IMR-90 (cell line): ENCODE measurements at regions not wholly inside any gene's neighbourhood (a gene's known extent, or its start where the extent isn't known, plus 50 kb on each side); places are given as distances from the start of the nearest gene placed in this dataset.

Source experiments
- ATAC-seq: fragments of 200-7000 bp; cut with Tn5 transposase; 2 replicates; pipeline ENCODE4 v1.9.1; 2020; ENCODE audit warnings: low read depth, mild to moderate bottlenecking, moderate library complexity
- BruUV-seq: library from RNA; stranded (reverse); fragments of 400-500 nt; replicated peaks from 2 replicates; lab custom pipeline; 2021; lab: Mats Ljungman, UMichigan
- CTCF ChIA-PET: fragments of 300-600 bp; formaldehyde crosslinking; extraction: SDS; loops from one replicate; lab custom pipeline; 2021; ENCODE audit warnings: antibody characterized with exemption; lab: Yijun Ruan, JAX
- POLR2A ChIA-PET: fragments of 300-600 bp; sonication (Branson Sonifier 250); formaldehyde crosslinking; loops from one replicate; lab custom pipeline; 2022; ENCODE audit warnings: antibody characterized with exemption; ENCODE audit not compliant: unreplicated experiment; lab: Charles Lee
- DNase-seq: peaks from one replicate; pipeline ENCODE4 v3.0.0; 2013
- H2AFZ ChIP-seq: replicated peaks from 2 replicates; pipeline ENCODE3; 2013; ENCODE audit warnings: low read length, mild to moderate bottlenecking; ENCODE audit not compliant: poor library complexity
- H2AK5ac ChIP-seq: 2 replicates; pipeline ENCODE4 v1.6.1; 2013; ENCODE audit warnings: low read depth, low read length, inconsistent platforms
- H2AK9ac ChIP-seq: replicated peaks from 2 replicates; pipeline ENCODE3; 2013; ENCODE audit warnings: mild to moderate bottlenecking, low read depth, low read length, moderate library complexity; ENCODE audit not compliant: poor library complexity
- H2BK120ac ChIP-seq: 2 replicates; pipeline ENCODE4 v1.6.1; 2013; ENCODE audit warnings: low read depth, low read length, inconsistent platforms
- H2BK15ac ChIP-seq: 3 replicates; pipeline ENCODE4 v1.6.1; 2013; ENCODE audit warnings: low read depth, low read length, inconsistent platforms
- H2BK20ac ChIP-seq: 2 replicates; pipeline ENCODE4 v1.6.1; 2013; ENCODE audit warnings: low read depth, mild to moderate bottlenecking, inconsistent platforms, low read length, moderate library complexity
- H2BK5ac ChIP-seq: 2 replicates; pipeline ENCODE4 v1.6.1; 2013; ENCODE audit warnings: mild to moderate bottlenecking, low read depth, low read length, inconsistent platforms; ENCODE audit not compliant: poor library complexity, severe bottlenecking
- H3K14ac ChIP-seq: replicated peaks from 2 replicates; pipeline ENCODE4 v1.6.1; 2013; ENCODE audit warnings: low read depth, low read length, inconsistent platforms
- H3K18ac ChIP-seq: 2 replicates; pipeline ENCODE4 v1.6.1; 2013; ENCODE audit warnings: low read depth, low read length, control low read depth
- H3K23ac ChIP-seq: 2 replicates; pipeline ENCODE4 v1.6.1; 2013; ENCODE audit warnings: low read depth, low read length, inconsistent platforms
- H3K27ac ChIP-seq: 2 replicates; pipeline ENCODE4 v1.5.1; 2013; ENCODE audit warnings: mild to moderate bottlenecking, control low read depth, low read length; ENCODE audit not compliant: insufficient read depth
- H3K27me3 ChIP-seq: 2 replicates; pipeline ENCODE4 v1.6.1; 2013; ENCODE audit warnings: low read length; ENCODE audit not compliant: control insufficient read depth, insufficient read depth
- H3K36me3 ChIP-seq: 2 replicates; pipeline ENCODE4 v1.6.1; 2013; ENCODE audit warnings: low read length, mixed read lengths; ENCODE audit not compliant: control insufficient read depth, insufficient read depth
- H3K4ac ChIP-seq: 2 replicates; pipeline ENCODE4 v1.6.1; 2013; ENCODE audit warnings: low read depth, low read length, inconsistent platforms
- H3K4me1 ChIP-seq: 2 replicates; pipeline ENCODE4 v1.6.1; 2013; ENCODE audit warnings: low read length, mixed read lengths; ENCODE audit not compliant: control insufficient read depth, insufficient read depth
- H3K4me2 ChIP-seq: 2 replicates; pipeline ENCODE4 v1.6.1; 2013; ENCODE audit warnings: low read depth, mild to moderate bottlenecking, control low read depth, low read length, moderate library complexity
- H3K4me3 ChIP-seq: 2 replicates; pipeline ENCODE4 v1.5.1; 2013; ENCODE audit warnings: low read depth, mild to moderate bottlenecking, control low read depth, low read length, moderate library complexity; ENCODE audit not compliant: insufficient read depth
- H3K56ac ChIP-seq: 2 replicates; pipeline ENCODE4 v1.6.1; 2013; ENCODE audit warnings: low read length, inconsistent platforms; ENCODE audit not compliant: insufficient read depth; ENCODE audit errors: extremely low read depth
- H3K79me1 ChIP-seq, 2 experiments: 2 replicates each; pipeline ENCODE4 v1.6.1; 2013; ENCODE audit warnings: low read length in 2 of 2, inconsistent platforms in 1 of 2, low read depth in 1 of 2
- H3K9ac ChIP-seq: 2 replicates; pipeline ENCODE4 v1.6.1; 2013; ENCODE audit warnings: low read depth, low read length, control low read depth
- H3K9me1 ChIP-seq: 2 replicates; pipeline ENCODE4 v1.6.1; 2013; ENCODE audit warnings: low read length, inconsistent platforms; ENCODE audit not compliant: insufficient read depth
- H3K9me3 ChIP-seq: 2 replicates; pipeline ENCODE4 v1.6.1; 2013; ENCODE audit warnings: low read length; ENCODE audit not compliant: control insufficient read depth, insufficient read depth
- H4K20me1 ChIP-seq: 2 replicates; pipeline ENCODE4 v1.6.1; 2013; ENCODE audit warnings: low read length, inconsistent platforms; ENCODE audit not compliant: insufficient read depth
- H4K5ac ChIP-seq: 2 replicates; pipeline ENCODE4 v1.6.1; 2013; ENCODE audit warnings: mild to moderate bottlenecking, low read depth, low read length, control low read depth
- H4K8ac ChIP-seq, 2 experiments: 2 replicates each; pipeline ENCODE4 v1.6.1; 2013; ENCODE audit warnings: low read depth in 2 of 2, low read length in 2 of 2, control low read depth in 1 of 2, inconsistent platforms in 1 of 2
- H4K91ac ChIP-seq: 2 replicates; pipeline ENCODE4 v1.6.1; 2013; ENCODE audit warnings: low read depth, low read length, inconsistent platforms; ENCODE audit not compliant: insufficient read depth
- BHLHE40 ChIP-seq: fragments of 150-350 bp; IDR thresholded peaks from 2 replicates; pipeline ENCODE4 v1.6.1; 2016; ENCODE audit warnings: mild to moderate bottlenecking, low read depth, low read length
- CEBPB ChIP-seq: IDR thresholded peaks from 2 replicates; pipeline ENCODE4 v1.6.1; 2012; ENCODE audit warnings: low read depth, low read length, improper control_type of control experiment
- CHD1 ChIP-seq: IDR thresholded peaks from 2 replicates; pipeline ENCODE4 v1.6.1; 2012; ENCODE audit warnings: low read depth, low read length, improper control_type of control experiment
- CTCF ChIP-seq: conservative IDR thresholded peaks from 2 replicates; pipeline ENCODE4 v1.5.1; 2012; ENCODE audit warnings: mild to moderate bottlenecking, low read depth, low read length, improper control_type of control experiment
- FOS ChIP-seq: fragments of 150-350 bp; IDR thresholded peaks from 2 replicates; pipeline ENCODE4 v1.6.1; 2016; ENCODE audit warnings: low read depth, low read length
- MAFK ChIP-seq: IDR thresholded peaks from 2 replicates; pipeline ENCODE4 v1.6.1; 2012; ENCODE audit warnings: low read depth, low read length, improper control_type of control experiment
- MAZ ChIP-seq: IDR thresholded peaks from 2 replicates; pipeline ENCODE4 v1.6.1; 2012; ENCODE audit warnings: low read depth, mild to moderate bottlenecking, low read length, improper control_type of control experiment, moderate library complexity, borderline replicate concordance
- MXI1 ChIP-seq: IDR thresholded peaks from 2 replicates; pipeline ENCODE4 v1.6.1; 2012; ENCODE audit warnings: low read depth, mild to moderate bottlenecking, low read length, moderate library complexity, borderline replicate concordance
- NFE2L2 ChIP-seq: fragments of 150-350 bp; IDR thresholded peaks from 2 replicates; pipeline ENCODE4 v1.6.1; 2016; ENCODE audit warnings: low read depth, mild to moderate bottlenecking, low read length
- POLR2A ChIP-seq: IDR thresholded peaks from 2 replicates; pipeline ENCODE4 v1.6.1; 2012; ENCODE audit warnings: mild to moderate bottlenecking, low read depth, low read length
- RAD21 ChIP-seq: IDR thresholded peaks from 2 replicates; pipeline ENCODE4 v1.6.1; 2012; ENCODE audit warnings: low read length, improper control_type of control experiment
- RCOR1 ChIP-seq: IDR thresholded peaks from 2 replicates; pipeline ENCODE4 v1.6.1; 2012; ENCODE audit warnings: mild to moderate bottlenecking, low read length, improper control_type of control experiment; ENCODE audit not compliant: insufficient replicate concordance
- RFX5 ChIP-seq: IDR thresholded peaks from 2 replicates; pipeline ENCODE4 v1.8.0; 2012; ENCODE audit warnings: low read depth, mild to moderate bottlenecking, low read length, moderate library complexity
- SMC3 ChIP-seq: fragments of 150-350 bp; IDR thresholded peaks from 2 replicates; pipeline ENCODE4 v1.6.1; 2016; ENCODE audit warnings: low read depth, mild to moderate bottlenecking, antibody characterized with exemption, low read length, moderate library complexity
- WGBS, 2 experiments: methylation state at CpG; one replicate each; pipeline versions ENCODE4 v1.1.5 to v1.1.7; 2013; ENCODE audit warnings: missing lambda C conversion rate in 2 of 2; ENCODE audit not compliant: insufficient read length in 1 of 2; ENCODE audit errors: extremely low coverage in 2 of 2; 5-methylcytosine and 5-hydroxymethylcytosine counted together
- dilution Hi-C: fragments of 300-500 bp; cut with HindIII; formaldehyde crosslinking; loops from one replicate; pipeline ENCODE4 v1.14.3; 2018; ENCODE audit warnings: low sequenced_read_pairs; ENCODE audit not compliant: unreplicated experiment
- in situ Hi-C: fragments of 300-500 bp; cut with MboI; formaldehyde crosslinking; loops from 3 replicates; pipeline ENCODE4 v1.14.3; 2019; ENCODE audit warnings: low sequenced_read_pairs, inconsistent platforms, mixed read lengths
- intact Hi-C: fragments of 100-400 bp; cut with micrococcal nuclease; formaldehyde crosslinking; loops from 2 replicates; pipeline ENCODE4 v1.10.0; 2022
- TF ChIP-seq, protein P1 (sequence below): fragments of 150-350 bp; IDR thresholded peaks from 2 replicates; pipeline ENCODE4 v1.6.1; 2017; ENCODE audit warnings: mild to moderate bottlenecking, antibody characterized with exemption, low read length, low read depth
- TF ChIP-seq, protein P2 (sequence below): fragments of 150-350 bp; IDR thresholded peaks from 2 replicates; pipeline ENCODE4 v1.6.1; 2016; ENCODE audit warnings: low read depth, mild to moderate bottlenecking, low read length, moderate library complexity, borderline replicate concordance

DNA sequence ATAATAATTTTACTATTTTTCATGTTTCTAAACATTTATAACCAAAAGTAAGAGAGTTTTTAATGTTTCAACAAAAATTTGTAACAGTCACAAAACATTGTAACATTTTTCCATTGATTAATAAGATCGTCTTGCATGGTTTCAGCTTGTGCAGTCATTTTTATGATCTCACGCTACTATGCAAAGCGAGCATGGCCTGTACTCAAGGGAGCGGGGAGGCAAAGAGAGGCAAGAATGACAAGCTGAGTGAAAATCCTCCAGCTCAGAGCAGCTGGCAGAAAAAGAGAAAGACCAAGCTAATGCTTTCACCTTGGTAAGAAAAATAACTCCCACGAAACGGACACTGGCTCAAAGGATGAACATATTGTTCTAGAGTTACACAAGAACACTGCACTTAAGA is 90.0 kb upstream of the SV2C start:
- Histone ChIP-seq H2AFZ (no peak overlapping the region), H3K23ac (no peak overlapping the region), H3K9ac (no peak overlapping the region), H3K27ac (no peak overlapping the region), H3K18ac (no peak overlapping the region), H2BK5ac (no peak overlapping the region), H2BK120ac (no peak overlapping the region), H2BK15ac (no peak overlapping the region), H3K9me3 (peaks cover 3% of the 10 kb centered on the region), H3K4ac (no peak overlapping the region), H4K8ac (no peak overlapping the region), H3K9me1 (no peaks in the 10 kb centered on the region), H4K20me1 (no peaks in the 10 kb centered on the region), H2AK9ac (no peak overlapping the region), H4K91ac (no peak overlapping the region), H2AK5ac (no peak overlapping the region), H3K79me1 (no peaks in the 10 kb centered on the region), H3K36me3 (no peaks in the 10 kb centered on the region), H3K4me2 (no peak overlapping the region), H3K4me1 (no peaks in the 10 kb centered on the region), H3K4me3 (no peak overlapping the region), H3K14ac (no peak overlapping the region), H3K56ac (no peak overlapping the region), H3K27me3 (no peaks in the 10 kb centered on the region), H2BK20ac (no peak overlapping the region), H4K5ac (no peak overlapping the region)
- no TSS peak for BruUV-seq
- WGBS, 2 experiments: no CpG with 5 or more reads among the region's 6 CpGs
- TF ChIP-seq SMC3: no peak
- TF ChIP-seq BHLHE40: no peak
- no peak for TF ChIP-seq CHD1
- TF ChIP-seq POLR2A: no peak
- TF ChIP-seq MAZ: no peak
- TF ChIP-seq NFE2L2: no peak
- no peak for TF ChIP-seq CTCF
- no peak for TF ChIP-seq RCOR1
- TF ChIP-seq MAFK: no peak
- TF ChIP-seq RFX5: no peak
- TF ChIP-seq, protein P1, sequence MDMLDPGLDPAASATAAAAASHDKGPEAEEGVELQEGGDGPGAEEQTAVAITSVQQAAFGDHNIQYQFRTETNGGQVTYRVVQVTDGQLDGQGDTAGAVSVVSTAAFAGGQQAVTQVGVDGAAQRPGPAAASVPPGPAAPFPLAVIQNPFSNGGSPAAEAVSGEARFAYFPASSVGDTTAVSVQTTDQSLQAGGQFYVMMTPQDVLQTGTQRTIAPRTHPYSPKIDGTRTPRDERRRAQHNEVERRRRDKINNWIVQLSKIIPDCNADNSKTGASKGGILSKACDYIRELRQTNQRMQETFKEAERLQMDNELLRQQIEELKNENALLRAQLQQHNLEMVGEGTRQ: no peak
- TF ChIP-seq RAD21: no peak
- no peak for TF ChIP-seq MXI1
- no peak for TF ChIP-seq FOS
- TF ChIP-seq, protein P2, sequence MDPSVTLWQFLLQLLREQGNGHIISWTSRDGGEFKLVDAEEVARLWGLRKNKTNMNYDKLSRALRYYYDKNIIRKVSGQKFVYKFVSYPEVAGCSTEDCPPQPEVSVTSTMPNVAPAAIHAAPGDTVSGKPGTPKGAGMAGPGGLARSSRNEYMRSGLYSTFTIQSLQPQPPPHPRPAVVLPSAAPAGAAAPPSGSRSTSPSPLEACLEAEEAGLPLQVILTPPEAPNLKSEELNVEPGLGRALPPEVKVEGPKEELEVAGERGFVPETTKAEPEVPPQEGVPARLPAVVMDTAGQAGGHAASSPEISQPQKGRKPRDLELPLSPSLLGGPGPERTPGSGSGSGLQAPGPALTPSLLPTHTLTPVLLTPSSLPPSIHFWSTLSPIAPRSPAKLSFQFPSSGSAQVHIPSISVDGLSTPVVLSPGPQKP: no peak
- no peak for TF ChIP-seq CEBPB
- dilution Hi-C loops (no loop called here), intact Hi-C loops (no loop called here), in situ Hi-C loops (no loop called here)
- ChIA-PET POLR2A (no interaction called here), CTCF (no interaction called here)
- ATAC-seq (no peak), DNase-seq (no peak)
